HG02759 (cell line): ENCODE measurements at regions not wholly inside any gene's neighbourhood (a gene's known extent, or its start where the extent isn't known, plus 50 kb on each side); places are given as distances from the start of the nearest gene placed in this dataset.

Source experiments
- ATAC-seq: cut with Tn5 transposase; IDR thresholded peaks from one replicate; pipeline ENCODE4 v1.9.1; 2021; ENCODE audit warnings: mild to moderate bottlenecking, moderate library complexity; ENCODE audit not compliant: unreplicated experiment

- no peak for ATAC-seq
Observed at GRCh38 chr2:65802298-65802942, 370.0 kb upstream of the SPRED2 start.

- no peak for ATAC-seq
Observed at GRCh38 chr2:65800998-65801397, 368.6 kb upstream of the SPRED2 start.

- no peak for ATAC-seq
Observed at GRCh38 chr2:65799141-65799854, 366.9 kb upstream of the SPRED2 start.

- no peak for ATAC-seq
Observed at GRCh38 chr2:65798641-65799040, 366.2 kb upstream of the SPRED2 start.

- ATAC-seq: no peak
Observed at GRCh38 chr2:65794994-65795393, 362.6 kb upstream of the SPRED2 start.

GRCh38 chr2:65791404-65791975 lies 359.1 kb upstream of the SPRED2 start:
- no peak for ATAC-seq

- no peak for ATAC-seq
Observed at GRCh38 chr2:65790676-65790935, 358.2 kb upstream of the SPRED2 start.

GRCh38 chr2:65789923-65790675 lies 357.7 kb upstream of the SPRED2 start:
- ATAC-seq: no peak

- ATAC-seq: no peak
Observed at GRCh38 chr2:65788556-65788955, 356.2 kb upstream of the SPRED2 start.

GRCh38 chr2:65786765-65787164 lies 354.4 kb upstream of the SPRED2 start:
- no peak for ATAC-seq

GRCh38 chr2:65786007-65786717 lies 353.8 kb upstream of the SPRED2 start:
- ATAC-seq: no peak

- ATAC-seq: no peak
Observed at GRCh38 chr2:65782996-65783650, 350.7 kb upstream of the SPRED2 start.

GRCh38 chr2:65782186-65782585 lies 349.8 kb upstream of the SPRED2 start:
- no peak for ATAC-seq

GRCh38 chr2:65781756-65782155 lies 349.4 kb upstream of the SPRED2 start:
- ATAC-seq: no peak

- no peak for ATAC-seq
Observed at GRCh38 chr2:65779021-65779420, 346.6 kb upstream of the SPRED2 start.

GRCh38 chr2:65778137-65778536 lies 345.7 kb upstream of the SPRED2 start:
- no peak for ATAC-seq

- ATAC-seq: no peak
Observed at GRCh38 chr2:65775839-65776238, 343.4 kb upstream of the SPRED2 start.

GRCh38 chr2:65767946-65768345 lies 335.5 kb upstream of the SPRED2 start:
- no peak for ATAC-seq

GRCh38 chr2:65766768-65767267 lies 334.4 kb upstream of the SPRED2 start:
- ATAC-seq: no peak

GRCh38 chr2:65765376-65765775 lies 333.0 kb upstream of the SPRED2 start:
- ATAC-seq: no peak

GRCh38 chr2:65762068-65762467 lies 329.7 kb upstream of the SPRED2 start:
- ATAC-seq: no peak
